GM12873 (cell line): ENCODE measurements at regions not wholly inside any gene's neighbourhood (a gene's known extent, or its start where the extent isn't known, plus 50 kb on each side); places are given as distances from the start of the nearest gene placed in this dataset.

Experiments used
- CTCF ChIP-seq: IDR thresholded peaks from 2 replicates; pipeline ENCODE4 v1.5.1; 2012; ENCODE audit warnings: low read depth, mild to moderate bottlenecking, moderate library complexity, low read length, control low read depth; ENCODE audit not compliant: insufficient read depth; ENCODE audit errors: missing control alignments

- TF ChIP-seq CTCF: no peak
Measured at GRCh38 chr16:86979984-86980553, 337.1 kb downstream of the C16orf95 start.

- TF ChIP-seq CTCF: no peak
Measured at GRCh38 chr16:86980644-86981043, 336.5 kb downstream of the C16orf95 start.

- no peak for TF ChIP-seq CTCF
Measured at GRCh38 chr16:86982347-86982596, 334.9 kb downstream of the C16orf95 start.

GRCh38 chr16:86982912-86983311 lies 334.3 kb downstream of the C16orf95 start:
- TF ChIP-seq CTCF: no peak

GRCh38 chr16:86983621-86984020 lies 333.6 kb downstream of the C16orf95 start:
- TF ChIP-seq CTCF: no peak

- no peak for TF ChIP-seq CTCF
Measured at GRCh38 chr16:86984343-86984742, 332.8 kb downstream of the C16orf95 start.

GRCh38 chr16:86984991-86985647 lies 332.1 kb downstream of the C16orf95 start:
- TF ChIP-seq CTCF: no peak

- TF ChIP-seq CTCF: no peak
Measured at GRCh38 chr16:86985648-86986015, 331.6 kb downstream of the C16orf95 start.
